ENCODE measurements at regions not wholly inside any gene's neighbourhood (a gene's known extent, or its start where the extent isn't known, plus 50 kb on each side); places are given as distances from the start of the nearest gene placed in this dataset.

- TF ChIP-seq POLR2AphosphoS5 (IDR thresholded peaks at IDR 0.05; ENCODE audit: borderline replicate concordance, low read depth, low read length): no peak
- no peak for TF ChIP-seq EZH2 (IDR thresholded peaks at IDR 0.05)
Measured at GRCh38 chr3:159455741-159456181, 532.9 kb upstream of the IL12A start.

All from SK-N-MC (cell line).